HG02642 (cell line): ENCODE measurements at regions not wholly inside any gene's neighbourhood (a gene's known extent, or its start where the extent isn't known, plus 50 kb on each side); places are given as distances from the start of the nearest gene placed in this dataset.

Source experiments
- ATAC-seq: cut with Tn5 transposase; IDR thresholded peaks from one replicate; pipeline ENCODE4 v1.9.1; 2021; ENCODE audit warnings: mild to moderate bottlenecking; ENCODE audit not compliant: unreplicated experiment, poor library complexity

DNA sequence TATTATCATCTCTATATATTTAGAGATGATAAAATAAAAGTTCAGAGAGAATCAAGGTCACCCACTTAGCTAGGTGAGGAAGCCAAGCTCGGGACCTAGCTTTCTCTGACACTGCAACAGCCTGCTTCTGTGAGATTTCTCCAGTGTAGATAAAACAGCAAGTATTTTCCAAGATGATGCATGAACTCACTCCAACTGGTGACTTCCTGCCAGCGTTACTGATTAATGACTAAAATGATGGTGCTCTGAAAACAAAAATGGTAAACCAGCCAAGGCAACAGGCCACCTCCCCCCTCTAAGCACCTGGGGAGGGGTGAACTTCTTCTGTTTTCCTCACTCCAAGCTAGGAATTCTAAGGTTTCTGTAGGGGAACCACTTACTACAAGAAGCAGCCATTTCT, 510.2 kb upstream of the ID2 start:
- ATAC-seq: no peak

DNA sequence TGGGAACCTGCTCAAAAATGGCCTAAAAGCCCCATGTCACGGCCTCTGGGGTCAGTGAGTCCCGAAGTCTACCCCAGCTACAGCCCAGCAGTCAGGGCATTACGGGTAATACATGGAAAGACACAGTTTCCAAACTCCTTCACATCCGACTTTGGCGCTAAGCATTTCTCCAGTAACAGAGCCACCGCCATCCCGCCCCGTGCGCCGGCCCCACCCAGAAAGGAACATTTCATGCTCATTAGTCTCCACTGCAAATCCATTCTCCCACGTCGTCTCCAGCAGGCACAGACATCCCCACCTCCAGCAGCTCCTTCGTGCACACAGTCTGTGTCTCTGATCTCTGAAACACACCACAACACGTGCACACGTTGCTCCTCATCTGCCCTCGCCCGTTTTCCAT, 509.2 kb upstream of the ID2 start:
- ATAC-seq: no peak

DNA sequence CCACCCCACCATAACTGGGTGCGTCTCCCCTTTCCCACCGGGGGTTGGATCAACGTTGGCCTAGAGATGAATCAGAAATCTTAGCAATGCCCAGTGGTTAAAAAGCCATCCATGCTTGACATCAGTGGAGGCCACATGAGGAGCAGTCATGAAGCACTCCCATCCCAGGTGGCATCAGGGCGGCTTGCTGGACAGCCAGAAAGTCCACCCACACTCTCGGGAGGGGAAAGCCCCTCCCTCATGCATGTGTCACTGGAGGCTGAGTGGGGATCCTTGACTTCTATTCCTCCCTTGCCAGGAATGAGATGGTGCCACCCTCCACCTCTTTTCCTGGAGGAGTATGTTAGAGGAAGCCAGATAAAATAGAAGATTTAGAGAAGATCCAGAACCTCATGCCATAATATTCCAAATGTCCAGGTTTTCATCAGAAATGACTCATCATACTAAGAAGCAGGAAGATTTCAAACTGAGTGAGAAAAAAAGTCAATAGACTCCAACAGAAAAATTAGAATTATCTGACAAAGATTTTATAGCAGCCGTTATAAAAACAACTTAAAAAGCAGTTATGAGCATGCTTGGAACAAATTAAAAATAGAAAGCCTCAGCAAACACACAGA, 507.1 kb upstream of the ID2 start:
- ATAC-seq: no peak

DNA sequence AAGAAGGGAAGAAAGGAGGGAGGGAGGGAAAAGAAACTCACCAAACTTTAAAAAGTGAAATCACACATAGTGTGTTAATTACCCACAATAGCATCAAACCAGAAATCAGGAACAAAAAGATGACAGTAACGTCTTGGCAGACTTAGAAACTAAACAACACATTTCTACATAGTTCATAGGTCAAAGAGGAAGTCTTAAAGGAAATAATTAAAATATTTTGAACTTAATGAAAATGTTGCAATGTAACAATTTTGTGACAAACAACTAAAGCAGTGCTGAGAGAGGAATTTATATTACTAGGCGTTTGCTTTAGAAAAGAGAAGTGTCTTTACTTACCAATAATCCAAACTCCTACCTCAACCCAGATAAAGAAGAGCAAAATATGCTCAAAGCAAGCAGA, 505.0 kb upstream of the ID2 start:
- ATAC-seq: no peak

DNA sequence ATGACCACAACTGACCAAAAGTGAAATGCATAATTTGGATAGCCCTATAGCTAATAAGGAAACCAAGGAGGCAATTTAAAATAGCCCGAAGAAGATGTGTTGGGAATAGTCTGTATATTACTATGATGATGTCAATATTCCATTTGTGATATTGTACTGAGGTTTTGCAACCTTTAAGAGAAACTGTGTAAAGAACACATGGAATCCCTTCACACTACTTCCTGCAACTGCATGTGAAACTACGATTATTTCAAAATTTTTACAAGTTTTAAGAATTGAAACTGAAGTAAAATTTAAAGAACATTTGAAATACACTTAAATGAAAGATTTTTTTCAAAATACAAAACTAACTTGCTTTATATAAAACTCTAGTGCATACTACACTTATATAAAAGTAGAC, 504.3 kb upstream of the ID2 start:
- ATAC-seq: no peak

DNA sequence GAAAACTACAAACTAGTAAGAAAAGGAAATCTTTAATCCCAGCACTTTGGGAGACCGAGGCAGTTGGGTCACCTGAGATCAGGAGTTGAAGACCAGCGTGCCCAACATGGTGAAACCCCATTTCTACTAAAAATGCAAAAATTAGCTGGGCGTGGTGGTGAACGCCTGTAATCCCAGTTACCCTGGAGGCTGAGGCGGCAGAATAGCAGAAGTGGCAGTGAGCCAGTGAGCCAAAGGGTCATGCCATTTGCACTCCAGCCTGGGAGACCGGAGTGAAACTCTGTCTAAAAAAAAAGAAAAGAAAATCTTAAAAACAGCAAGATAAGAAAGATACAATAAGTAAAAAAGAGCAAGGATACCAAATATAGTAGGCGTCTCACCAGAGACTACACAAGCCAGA, 502.9 kb upstream of the ID2 start:
- no peak for ATAC-seq

DNA sequence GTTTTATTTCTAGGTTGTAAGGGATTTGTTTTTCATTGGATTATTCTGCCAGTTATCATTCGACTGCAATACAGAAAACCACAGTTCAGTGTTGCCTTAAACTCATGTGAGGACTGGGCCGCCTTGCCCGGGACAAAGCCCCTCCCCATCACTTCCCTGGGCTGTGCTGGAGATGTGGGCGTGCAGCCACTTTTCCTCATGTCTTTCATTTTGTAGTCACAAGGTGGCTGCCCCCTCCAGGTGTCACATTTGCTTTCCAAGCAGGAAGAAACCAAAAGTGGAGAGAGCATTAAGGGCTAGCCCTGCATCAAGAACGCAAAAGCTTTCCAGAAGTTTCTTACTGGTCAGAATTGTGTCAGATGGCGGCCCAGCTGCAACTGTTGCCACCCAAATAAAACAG, 492.5 kb upstream of the ID2 start:
- ATAC-seq: no peak

DNA sequence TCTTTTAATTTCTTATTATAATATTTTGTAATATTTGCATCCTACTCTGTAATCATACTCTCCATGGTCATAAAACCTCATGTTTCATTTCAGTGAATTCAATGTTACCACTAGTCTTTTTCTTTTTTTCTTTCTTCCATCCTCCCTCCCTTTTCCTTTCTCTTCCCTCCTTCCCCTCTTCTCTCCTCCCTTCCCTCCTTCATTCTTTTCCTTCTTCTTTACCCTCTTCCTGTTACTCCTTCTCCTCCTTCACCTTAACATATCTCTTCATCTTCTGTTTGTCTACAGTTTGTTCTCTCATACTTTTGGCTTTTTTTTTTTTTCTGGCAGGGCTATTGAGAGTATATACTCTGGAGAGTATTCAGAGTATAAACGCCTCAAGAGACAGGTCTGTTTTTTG, 491.6 kb upstream of the ID2 start:
- ATAC-seq: no peak

DNA sequence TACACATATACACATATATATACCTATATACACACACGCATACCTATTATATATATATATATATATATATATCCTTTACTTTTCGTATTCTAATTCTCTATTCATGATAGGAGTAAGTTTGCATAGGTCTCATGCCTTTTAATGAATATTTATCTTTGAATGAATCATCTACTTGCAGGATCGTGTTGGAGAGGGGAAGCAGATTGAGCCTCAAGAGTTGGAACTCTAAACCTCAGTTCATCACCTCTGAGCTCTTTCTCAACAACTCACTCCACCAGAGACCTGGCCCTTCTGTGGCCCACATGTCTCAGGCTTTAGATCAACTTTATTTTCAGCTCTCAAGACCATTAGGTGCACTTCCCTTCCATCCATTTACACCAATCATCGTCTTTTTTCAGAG, 490.4 kb upstream of the ID2 start:
- ATAC-seq: no peak

DNA sequence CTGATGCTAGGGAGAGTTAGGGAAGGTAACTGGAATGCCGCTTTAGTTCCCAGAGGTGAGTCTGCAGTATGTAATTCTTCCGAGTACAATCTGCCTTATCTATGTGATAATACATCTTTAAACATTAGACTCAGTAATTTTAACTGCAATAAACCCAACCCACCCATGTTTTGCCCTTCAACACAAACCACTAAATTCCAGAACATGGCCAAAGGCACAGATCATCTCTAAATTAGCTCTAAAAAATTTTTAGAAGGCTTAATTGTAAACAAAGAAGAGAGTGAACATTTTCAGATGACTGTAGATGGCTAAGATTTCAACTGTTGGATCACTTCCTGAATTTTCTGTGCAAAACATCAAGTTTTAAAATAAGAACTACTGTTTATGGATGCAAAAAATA, 488.7 kb upstream of the ID2 start:
- no peak for ATAC-seq

DNA sequence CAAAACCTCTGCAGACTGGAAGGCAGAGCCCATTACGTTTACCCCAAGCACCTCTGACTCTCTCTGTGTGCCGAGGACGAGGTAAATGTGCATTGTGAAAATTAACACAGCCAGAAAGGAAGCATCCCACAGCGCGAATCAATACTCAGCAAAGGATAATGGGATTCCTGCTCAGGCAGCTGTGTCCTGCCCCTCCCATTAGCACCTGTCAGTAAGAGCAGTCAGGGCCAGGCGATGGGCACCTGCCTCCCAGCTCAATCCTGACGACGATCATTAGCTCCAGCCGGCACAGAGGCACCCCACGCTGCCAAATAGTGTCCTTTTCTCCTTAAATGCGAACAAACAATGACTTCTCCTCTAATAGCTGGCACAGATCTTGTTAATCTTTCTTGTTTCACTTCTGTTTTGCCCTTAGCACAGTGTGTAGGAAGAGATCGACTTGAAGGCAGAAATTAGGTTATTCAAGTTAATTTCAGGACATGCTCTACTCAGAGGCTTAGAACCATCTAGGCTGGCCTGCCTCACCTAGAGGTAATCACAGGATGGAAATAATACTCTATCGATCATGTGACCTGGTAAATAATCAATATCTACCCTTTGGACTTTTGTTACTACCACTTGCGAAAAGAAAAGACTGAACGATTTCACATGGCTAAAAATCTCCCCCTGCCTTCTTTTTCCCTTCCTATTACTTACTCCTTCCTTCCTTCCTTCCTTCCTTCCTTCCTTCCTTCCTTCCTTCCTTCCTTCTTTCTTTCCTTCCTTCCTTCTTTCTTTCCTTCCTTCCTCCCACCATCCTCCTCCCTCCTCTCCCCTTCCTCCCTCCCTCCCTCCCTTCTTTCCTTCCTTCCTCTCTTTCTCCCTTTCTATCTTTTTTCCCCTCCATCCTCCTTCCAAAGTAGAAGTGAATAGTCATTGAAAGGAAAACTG, 487.9 kb upstream of the ID2 start:
- ATAC-seq: no peak

DNA sequence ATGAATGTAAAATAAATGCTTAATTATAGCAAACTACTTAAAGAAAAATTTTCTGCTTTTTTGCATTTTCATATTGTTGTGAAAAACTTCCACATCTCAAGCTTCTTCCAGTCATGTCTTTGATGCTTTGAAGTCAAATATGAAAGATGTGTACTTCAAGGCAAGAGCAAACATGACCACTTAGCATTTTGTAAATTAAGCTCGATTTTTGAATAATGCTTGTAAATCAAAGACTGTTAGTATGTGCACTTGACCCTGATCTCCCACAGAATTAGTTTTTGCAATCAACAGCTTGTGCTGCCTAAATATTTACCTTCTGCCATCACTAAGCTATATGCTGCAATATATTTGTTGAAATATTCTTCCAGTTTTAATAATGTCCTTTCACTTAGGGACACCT, 486.1 kb upstream of the ID2 start:
- ATAC-seq: no peak

DNA sequence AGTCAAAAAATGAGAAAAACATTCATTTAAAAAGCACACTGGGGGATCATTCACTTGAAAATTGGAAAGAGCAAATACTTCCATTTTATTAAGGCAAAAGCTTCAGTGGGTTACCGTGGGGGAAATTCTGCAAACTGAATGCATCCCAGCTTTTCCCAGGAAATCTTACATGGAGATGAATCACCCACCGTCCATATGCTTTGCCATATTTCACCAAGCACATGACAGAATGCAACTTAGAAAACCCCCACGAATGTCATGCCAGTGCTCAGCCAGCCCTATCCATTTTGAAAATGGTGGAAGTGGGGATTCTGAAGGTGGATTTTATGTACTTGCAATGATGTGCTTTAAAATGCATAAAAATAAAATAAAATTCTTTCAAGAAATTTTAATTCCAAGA, 485.5 kb upstream of the ID2 start:
- no peak for ATAC-seq

DNA sequence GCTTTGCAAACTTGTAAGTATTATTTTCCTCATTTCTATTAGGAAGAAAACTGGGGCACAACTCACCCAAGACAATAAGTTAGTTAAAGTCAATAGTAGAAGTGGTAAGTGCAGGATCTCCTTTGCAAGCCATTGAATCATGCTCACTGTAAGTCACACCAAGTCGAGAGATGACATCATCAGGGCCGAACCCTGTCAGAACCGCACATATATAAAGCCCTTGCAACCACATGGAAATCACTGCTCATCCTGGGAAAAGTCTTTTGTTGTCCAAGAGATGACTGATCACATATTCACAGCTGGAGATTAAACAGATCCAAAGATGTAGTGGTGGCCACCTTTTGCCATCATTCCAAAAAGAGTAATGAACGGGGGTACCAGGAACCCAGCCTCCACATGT, 484.8 kb upstream of the ID2 start:
- ATAC-seq: no peak

DNA sequence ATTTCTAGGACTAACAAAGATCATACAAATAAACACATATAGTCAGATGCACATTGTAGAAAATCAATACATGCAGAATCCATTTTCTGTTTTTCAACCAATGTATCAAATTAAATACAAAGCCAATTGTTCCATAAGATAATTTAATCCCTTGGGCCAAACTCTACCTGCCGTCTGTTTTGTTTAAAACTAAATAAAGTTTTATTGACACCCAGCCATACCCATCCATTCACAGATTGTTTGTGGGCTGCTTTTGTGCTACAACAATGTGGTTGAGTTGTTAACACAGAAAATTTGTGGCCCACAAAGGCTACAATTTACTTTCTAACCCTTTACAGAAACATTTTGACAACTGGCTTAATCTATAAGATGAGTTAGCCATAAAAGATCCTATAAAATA, 484.0 kb upstream of the ID2 start:
- no peak for ATAC-seq

DNA sequence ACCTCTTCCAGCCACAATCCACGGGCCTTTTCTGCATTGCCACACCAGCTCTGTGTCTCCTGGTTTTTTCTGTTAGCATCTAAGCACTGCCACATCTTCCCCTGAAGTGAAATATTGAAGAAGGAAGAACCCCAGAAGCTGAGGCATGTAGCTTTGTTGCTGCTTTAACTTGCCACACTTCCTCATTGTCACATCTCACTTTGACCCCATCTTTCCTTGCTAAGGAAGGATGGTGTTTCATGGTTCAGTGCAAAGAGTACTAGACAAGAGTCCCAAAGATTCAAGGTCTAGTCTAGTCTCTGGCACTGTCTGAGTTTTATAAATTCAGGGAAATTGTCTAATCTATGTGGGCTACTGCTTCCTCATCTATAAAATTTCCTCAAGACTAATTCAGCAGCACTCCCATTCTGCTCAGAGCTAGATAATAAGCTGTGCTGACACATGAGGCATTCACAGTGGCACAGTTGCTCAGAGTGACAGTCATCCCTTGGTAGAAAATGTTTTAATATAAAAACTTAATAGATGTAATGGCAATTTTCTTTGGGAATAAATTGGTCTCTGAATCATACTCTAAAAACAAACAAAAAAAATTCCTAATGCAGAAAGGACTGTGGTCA, 483.0 kb upstream of the ID2 start:
- no peak for ATAC-seq

DNA sequence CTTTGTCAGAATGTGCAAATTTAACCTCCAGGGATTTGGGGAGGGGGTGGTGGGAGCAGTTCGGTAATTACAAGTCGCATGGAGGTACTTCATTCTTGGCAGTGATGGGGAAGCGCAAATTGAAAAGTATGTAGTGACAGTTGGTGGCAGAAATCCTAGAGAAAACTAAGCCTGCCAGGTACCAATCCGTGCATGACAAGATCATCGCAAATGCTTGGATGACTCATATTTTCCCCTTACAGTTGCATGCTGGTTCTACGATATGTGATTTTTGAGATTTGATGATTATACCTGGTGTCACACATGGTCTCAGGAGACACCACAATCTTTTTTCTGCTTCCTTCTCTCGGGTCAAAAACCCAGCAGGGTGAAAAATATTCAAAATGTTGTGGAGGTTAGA, 479.7 kb upstream of the ID2 start:
- ATAC-seq: peak; percentile 76

DNA sequence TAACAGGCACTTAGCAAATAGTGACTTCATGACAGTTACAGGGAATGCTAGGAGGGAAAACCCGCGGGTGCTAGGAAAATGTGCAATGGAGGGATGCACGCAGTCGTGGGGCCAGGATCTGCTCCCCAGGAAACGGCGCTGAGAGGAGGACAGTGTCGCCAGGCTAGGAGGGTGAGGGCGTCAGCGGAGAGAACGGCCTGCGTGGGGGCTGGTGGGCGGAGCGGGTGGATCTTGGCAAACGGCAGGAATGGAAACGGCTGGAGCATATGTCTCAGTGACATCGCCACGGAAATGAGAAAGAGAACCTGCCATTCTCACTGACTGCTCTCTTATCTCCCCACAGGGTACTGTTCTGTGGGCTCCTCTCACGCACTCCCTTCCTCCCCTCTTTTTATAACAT, 478.5 kb upstream of the ID2 start:
- no peak for ATAC-seq

DNA sequence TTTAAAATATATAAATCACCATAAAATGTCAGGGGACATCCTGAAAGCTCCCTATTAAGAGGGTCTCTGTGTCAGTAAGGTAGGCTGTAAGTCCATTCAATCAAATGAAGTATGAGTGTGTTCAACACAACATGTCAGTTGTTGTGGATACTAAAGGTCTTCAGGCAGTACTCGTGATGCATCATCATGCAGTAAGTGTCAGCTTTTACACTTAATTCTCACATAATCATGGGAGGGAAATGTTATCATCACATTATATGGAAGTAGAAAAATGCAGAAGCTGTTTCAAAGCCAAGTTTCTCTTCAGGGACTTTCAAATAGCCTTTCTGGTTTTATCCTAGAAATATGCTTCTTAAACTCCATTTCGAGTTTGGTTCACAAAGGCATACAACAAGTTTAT, 477.1 kb upstream of the ID2 start:
- ATAC-seq: no peak

DNA sequence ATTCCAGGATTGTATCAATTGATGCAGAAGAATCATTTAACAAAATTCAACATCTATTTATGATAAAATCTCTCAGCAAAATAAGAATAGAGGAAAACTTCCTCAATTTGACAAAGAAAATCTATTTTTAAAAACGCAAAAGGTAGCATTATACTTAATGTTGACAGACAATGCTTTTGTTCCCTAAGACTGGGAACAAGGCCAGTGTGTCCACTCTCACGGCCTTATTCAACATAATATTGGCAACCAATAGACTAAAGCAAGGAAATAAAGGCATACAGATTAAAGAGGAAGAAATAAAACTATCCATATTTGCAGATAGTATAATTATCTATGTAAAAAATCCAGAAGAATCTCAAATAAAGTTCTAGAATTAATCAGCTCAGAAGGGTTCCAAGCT, 472.4 kb upstream of the ID2 start:
- no peak for ATAC-seq

DNA sequence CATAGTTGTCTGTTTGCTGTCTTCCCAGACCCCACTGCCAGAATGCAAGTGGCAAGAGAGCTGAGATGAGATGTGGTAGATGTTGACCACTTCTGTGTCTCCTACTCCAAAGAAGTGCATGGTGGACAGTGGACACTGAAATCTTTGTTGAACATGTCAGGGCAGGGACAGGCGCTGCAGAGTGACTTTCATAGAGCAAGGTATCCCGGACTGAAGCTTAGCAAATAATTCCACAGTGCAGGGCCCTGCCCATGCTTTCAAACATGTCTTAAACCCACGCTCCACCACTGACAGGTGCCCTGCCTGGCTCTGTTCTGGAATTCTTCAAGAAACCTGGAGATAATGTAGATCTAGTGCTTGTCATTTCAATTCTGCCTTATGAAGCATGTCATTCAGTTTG, 470.5 kb upstream of the ID2 start:
- no peak for ATAC-seq

DNA sequence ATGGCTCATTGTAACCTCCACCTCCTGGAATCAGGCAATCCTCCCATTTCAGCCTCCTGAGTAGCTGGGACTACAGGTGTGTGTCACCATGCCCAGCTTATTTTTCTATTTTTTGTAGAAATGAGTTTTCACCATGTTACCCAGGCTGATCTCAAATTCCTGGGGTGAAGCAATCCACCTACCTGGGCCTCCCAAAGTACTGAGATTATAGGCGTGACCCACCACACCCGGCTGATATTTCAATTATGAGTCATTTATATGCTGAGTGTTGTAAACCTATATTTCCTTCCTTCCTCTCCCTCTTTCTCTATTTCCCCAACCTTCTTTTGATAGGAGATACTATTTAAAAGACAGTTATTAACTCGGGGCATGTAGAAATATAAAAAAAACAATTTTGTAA, 469.6 kb upstream of the ID2 start:
- ATAC-seq: no peak
